ENCODE measurements at regions not wholly inside any gene's neighbourhood (a gene's known extent, or its start where the extent isn't known, plus 50 kb on each side); places are given as distances from the start of the nearest gene placed in this dataset.

- Mint-ChIP-seq H3K9me3 (peaks cover 15% of the 10 kb centered on the region), H3K36me3 (0 out of 2 replicates have a peak, but pooled peaks cover 6% of the 10 kb centered on the region), H3K4me1 (no peaks in the 10 kb centered on the region), H3K4me3 (no peak overlapping the region), H3K27me3 (ENCODE audit: low read depth) (no peaks in the 10 kb centered on the region; the same call in 1 of the 2 replicates), H3K27ac (no peak overlapping the region)
- TF ChIP-seq HMGA2 (CRISPR knock-in tag; IDR thresholded peaks at IDR 0.05): no peak
- no peak for TF ChIP-seq FOXK1 (CRISPR knock-in tag; IDR thresholded peaks at IDR 0.05)
- no peak for TF ChIP-seq SP1 (CRISPR knock-in tag; conservative IDR thresholded peaks at IDR 0.05)
- no peak for TF ChIP-seq ZMAT4 (CRISPR knock-in tag; IDR thresholded peaks at IDR 0.05)
- no peak for TF ChIP-seq ATF3 (CRISPR knock-in tag; conservative IDR thresholded peaks at IDR 0.05)
- no peak for TF ChIP-seq ZNF232 (CRISPR knock-in tag; IDR thresholded peaks at IDR 0.05)
- TF ChIP-seq ZNF416 (CRISPR knock-in tag; IDR thresholded peaks at IDR 0.05): no peak
- TF ChIP-seq AR (CRISPR knock-in tag; IDR thresholded peaks at IDR 0.05): no peak
- TF ChIP-seq NR1H2 (CRISPR knock-in tag; IDR thresholded peaks at IDR 0.05): no peak
- no peak for TF ChIP-seq ERG (CRISPR knock-in tag; IDR thresholded peaks at IDR 0.05)
- TF ChIP-seq OVOL2 (CRISPR knock-in tag; IDR thresholded peaks at IDR 0.05; ENCODE audit: borderline replicate concordance): no peak
- TF ChIP-seq CTCF (IDR thresholded peaks at IDR 0.05): no peak
- no peak for TF ChIP-seq EMX1 (CRISPR knock-in tag; IDR thresholded peaks at IDR 0.05)
- TF ChIP-seq E2F5 (CRISPR knock-in tag; IDR thresholded peaks at IDR 0.05): no peak
- TF ChIP-seq ZNF317 (CRISPR knock-in tag; IDR thresholded peaks at IDR 0.05; ENCODE audit: borderline replicate concordance, low read depth): no peak
- no peak for TF ChIP-seq ZNF138 (CRISPR knock-in tag; conservative IDR thresholded peaks at IDR 0.05)
- no peak for TF ChIP-seq ARID4B (CRISPR knock-in tag; IDR thresholded peaks at IDR 0.05; ENCODE audit: borderline replicate concordance)
- ATAC-seq (no peak), DNase-seq (ENCODE audit: low spot score) (no peak)
- CTCF ChIA-PET: no interaction called here
- POLR2A ChIA-PET: no interaction called here
Measured at GRCh38 chr14:83556065-83556464, 1973.9 kb upstream of the FLRT2 start.

All from WTC11 (cell line).